Fibroblast of peridontal ligament (primary cell): ENCODE measurements at regions not wholly inside any gene's neighbourhood (a gene's known extent, or its start where the extent isn't known, plus 50 kb on each side); places are given as distances from the start of the nearest gene placed in this dataset.
"Not testable (repeated sequence)": the region's sequence is repeated elsewhere in the genome, so short reads cannot be mapped to it uniquely, and the experiment has no call there.

Experiments
- DNase-seq: peaks from one replicate; pipeline ENCODE4 v3.0.0-alpha.2; 2010; ENCODE audit errors: extremely low read depth

- no peak for DNase-seq
Observed at GRCh38 chr10:17538941-17539340, 78.2 kb downstream of the HACD1 start.

- DNase-seq, result no peak
Observed at GRCh38 chr10:17537281-17537680, 79.9 kb downstream of the HACD1 start.

DNA sequence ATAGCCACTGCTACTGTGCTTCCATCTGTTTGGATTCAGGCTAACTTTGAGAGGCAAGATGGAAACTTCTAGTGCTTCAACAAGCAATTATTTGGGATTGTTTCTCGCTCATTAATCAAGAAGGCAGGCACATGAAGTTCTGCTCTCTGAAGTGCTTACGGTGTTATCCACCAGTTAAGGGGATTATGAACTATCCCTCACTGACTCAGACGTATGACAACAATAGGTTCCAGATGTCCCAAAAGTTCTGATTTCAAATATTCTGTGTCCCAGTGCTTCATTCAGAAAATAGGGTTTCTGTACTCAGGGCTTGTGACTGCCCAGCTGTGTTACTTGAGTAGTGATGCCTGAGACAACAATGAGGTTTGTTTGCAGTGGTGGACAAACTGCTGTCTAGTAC, 81.0 kb downstream of the HACD1 start:
- no peak for DNase-seq

- peak; percentile 65 for DNase-seq
Observed at GRCh38 chr10:17533731-17534130, 79.3 kb upstream of the ST8SIA6 start.

GRCh38 chr10:17528306-17528862, 74.0 kb upstream of the ST8SIA6 start:
- no peak for DNase-seq

DNA sequence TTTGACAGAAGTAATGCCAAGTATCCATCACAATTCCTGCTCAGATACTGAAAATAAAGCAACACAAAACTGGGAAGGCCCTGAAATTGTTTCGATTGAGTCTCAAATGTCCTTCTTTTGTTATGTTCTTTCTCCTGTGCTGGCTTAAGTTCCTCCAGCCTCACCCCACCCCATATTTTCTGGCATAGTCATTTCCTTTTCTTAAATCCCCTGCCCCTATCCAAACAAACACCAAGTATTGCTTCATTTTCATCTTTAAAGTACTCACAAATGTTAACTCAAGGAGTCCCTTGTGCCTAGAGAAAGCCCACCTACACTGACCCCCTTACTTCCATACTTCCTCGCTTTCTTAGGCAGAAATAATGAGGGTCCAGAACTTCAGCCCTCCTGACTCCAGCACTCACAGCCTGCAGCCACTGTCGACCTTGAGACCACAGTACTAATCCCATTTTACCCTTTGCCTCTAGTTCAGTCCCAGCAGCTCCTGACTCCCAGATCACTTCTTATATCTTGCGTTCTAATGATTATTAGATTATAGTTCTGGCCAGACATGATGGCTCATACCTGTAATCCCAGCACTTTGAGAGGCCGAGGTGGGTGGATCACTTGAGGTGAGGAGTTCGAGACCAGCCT, 73.2 kb upstream of the ST8SIA6 start:
- peak; percentile 67 for DNase-seq

DNA sequence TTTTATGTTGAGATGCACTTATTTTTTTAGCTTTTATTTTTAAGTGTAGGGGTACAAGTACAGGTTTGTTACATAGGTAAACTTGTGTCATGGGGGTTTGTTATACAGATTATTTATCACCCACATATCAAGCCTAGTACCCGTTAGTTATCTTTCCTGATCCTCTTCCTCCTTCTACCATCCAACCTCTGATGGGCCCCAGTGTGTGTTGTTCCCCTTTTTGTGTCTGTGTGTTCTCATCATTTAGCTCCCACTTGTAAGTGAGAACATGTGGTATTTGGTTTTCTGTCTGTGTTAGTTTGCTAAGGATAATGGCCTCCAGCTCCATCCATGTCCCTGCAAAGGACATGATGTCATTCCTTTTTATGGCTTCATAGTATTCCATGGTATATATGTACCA, 72.2 kb upstream of the ST8SIA6 start:
- DNase-seq, result not testable (repeated sequence)

GRCh38 chr10:17523917-17524316, 69.5 kb upstream of the ST8SIA6 start:
- no peak for DNase-seq

- no peak for DNase-seq
Observed at GRCh38 chr10:17523246-17523753, 68.9 kb upstream of the ST8SIA6 start.

DNA sequence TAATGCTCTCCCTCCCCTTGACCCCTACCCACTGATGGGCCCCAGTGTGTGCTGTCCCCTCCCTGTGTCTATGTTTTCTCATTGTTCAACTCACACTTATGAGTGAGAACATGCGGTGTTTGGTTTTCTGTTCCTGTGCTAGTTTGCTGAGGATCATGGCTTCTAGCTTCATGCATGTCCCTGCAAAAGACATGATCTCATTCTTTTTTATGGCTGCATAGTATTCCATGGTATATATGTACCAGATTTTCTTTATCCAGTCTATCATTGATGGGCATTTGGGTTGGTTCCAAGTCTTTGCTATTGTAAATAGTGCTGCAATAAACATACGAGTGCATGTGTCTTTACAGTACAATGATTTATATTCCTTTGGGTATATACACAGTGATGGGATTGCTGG, 67.9 kb upstream of the ST8SIA6 start:
- DNase-seq, result not testable (repeated sequence)

GRCh38 chr10:17519457-17519856, 65.1 kb upstream of the ST8SIA6 start:
- no peak for DNase-seq

DNA sequence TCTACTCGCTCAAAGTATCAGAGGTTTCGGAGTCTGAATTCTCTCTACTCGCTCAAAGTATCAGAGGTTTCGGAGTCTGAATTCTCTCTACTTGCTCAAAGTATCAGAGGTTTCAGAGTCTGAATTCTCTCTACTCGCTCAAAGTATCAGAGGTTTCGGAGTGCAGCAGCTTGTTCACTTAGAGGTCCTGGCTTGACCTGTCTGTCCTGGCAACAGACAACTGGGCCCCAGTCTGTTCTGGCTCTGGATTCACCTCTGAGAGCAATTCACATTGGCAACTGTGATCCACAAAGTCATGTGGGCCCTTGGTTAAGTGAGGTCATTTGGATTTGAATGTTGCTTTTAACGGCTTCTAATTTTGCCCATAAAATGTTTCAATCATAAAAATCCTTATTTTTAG, 63.9 kb upstream of the ST8SIA6 start:
- no peak for DNase-seq

- DNase-seq, result peak; percentile 35
Observed at GRCh38 chr10:17516376-17516775, 62.0 kb upstream of the ST8SIA6 start.

- DNase-seq, result peak; percentile 95
Observed at GRCh38 chr10:17512341-17513001, 58.1 kb upstream of the ST8SIA6 start.

GRCh38 chr10:17510242-17510908, 56.0 kb upstream of the ST8SIA6 start:
- no peak for DNase-seq

DNA sequence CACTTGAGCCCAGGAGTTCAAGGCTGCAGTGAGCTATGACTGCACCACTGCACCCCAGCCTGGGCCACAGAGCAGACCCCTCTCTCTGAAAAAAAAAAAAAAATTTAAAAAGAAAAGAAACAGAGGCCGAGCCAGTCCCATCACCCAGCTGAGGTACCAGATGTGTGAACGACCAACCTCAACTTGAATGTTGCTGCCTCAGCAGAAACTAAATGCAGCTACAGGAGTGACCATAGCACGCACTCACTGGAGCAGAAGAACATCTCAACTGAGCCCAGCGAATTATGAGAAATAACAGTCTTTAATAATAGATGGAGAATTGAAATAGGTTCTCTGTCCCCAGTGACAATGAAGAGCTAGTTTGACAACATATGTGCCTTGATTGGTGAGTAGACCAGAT, 53.1 kb upstream of the ST8SIA6 start:
- no peak for DNase-seq

GRCh38 chr10:17506856-17507471, 52.6 kb upstream of the ST8SIA6 start:
- DNase-seq, result no peak

DNA sequence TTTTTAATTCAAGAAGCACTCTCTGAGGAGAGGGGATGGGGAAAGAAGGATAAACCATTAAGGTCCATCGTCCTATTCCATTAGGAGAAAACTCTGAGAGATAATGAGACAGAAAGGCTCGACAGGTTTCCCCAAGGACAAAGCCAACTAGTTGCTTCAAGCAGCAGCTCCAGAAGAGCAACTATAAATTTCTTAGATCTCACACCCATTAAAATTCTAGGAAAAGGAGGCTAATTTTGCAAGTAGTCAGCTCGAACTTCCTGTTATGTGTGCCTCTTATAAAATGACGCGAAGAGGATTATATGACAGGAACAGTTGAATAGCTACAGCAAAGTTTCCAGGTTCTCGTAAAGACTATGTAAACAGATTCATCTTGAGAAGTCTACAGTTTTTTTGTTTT, 52.0 kb upstream of the ST8SIA6 start:
- DNase-seq, result no peak

GRCh38 chr10:17504547-17505245, 50.3 kb upstream of the ST8SIA6 start:
- DNase-seq, result peak; percentile 57
